Neutrophil (primary cell): ENCODE measurements at regions not wholly inside any gene's neighbourhood (a gene's known extent, or its start where the extent isn't known, plus 50 kb on each side); places are given as distances from the start of the nearest gene placed in this dataset.

Experiments used
- H3K27ac ChIP-seq: fragments of 200-600 bp; sonication (generic); 2 replicates; pipeline ENCODE4 v1.5.1; 2016; ENCODE audit warnings: mild to moderate bottlenecking, moderate library complexity
- H3K27me3 ChIP-seq: fragments of 200-600 bp; sonication (generic); 2 replicates; pipeline ENCODE4 v1.6.0; 2016; ENCODE audit warnings: mild to moderate bottlenecking
- H3K36me3 ChIP-seq: fragments of 200-600 bp; sonication (generic); 2 replicates; pipeline ENCODE4 v1.5.1; 2017
- H3K4me1 ChIP-seq, 2 experiments: fragments of 200-600 bp in 1 of 2; sonication (generic) in 1 of 2; 1 replicate in 1 of 2; 2 replicates in 1 of 2; pipeline versions ENCODE4 v1.5.1 to v1.6.1; 2013 to 2016; ENCODE audit warnings: low read depth in 1 of 2, low read length in 1 of 2, mild to moderate bottlenecking in 1 of 2, moderate library complexity in 1 of 2; ENCODE audit not compliant: control insufficient read depth in 1 of 2, insufficient read depth in 1 of 2
- H3K4me3 ChIP-seq, 2 experiments: fragments of 200-600 bp in 1 of 2; sonication (generic) in 1 of 2; 1 replicate in 1 of 2; 2 replicates in 1 of 2; pipeline ENCODE4 v1.5.1; 2013 to 2016; ENCODE audit warnings: low read depth in 1 of 2, low read length in 1 of 2, mild to moderate bottlenecking in 1 of 2, moderate library complexity in 1 of 2
- H3K9me3 ChIP-seq: fragments of 200-600 bp; sonication (generic); 2 replicates; pipeline ENCODE4 v1.5.1; 2016
- TF ChIP-seq, protein P1 (sequence below): fragments of 200-600 bp; sonication (generic); IDR thresholded peaks from 2 replicates; pipeline ENCODE4 v1.5.1; 2016; ENCODE audit warnings: antibody characterized with exemption

DNA sequence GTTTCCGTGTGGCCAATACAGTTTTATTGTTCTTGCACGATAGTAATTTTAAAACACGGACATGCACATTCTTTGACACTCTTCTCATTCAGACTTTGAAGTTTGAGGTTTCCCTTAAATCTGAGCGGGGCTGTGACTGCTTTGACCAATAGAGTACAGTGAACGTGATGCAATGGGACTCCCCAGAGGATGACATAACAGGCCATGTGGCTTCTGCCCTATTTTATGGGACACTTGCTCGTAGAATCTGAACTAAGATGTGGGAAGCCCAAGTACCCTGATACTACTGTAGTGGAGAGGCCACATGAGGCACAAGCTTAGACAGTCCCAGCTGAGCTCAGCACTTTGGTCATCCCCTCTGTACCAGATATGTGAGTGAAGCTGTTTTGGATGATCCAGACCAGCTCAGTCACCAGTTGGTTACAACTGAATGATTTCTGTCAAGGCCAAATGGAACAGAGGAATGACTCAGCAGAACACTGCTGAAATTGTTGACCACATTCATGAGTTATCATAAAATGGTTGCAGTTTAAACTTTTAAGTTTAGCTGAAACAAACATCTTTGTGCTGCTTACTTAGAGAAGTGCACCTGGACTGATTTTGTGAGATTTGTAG, 279.4 kb downstream of the RFPL4B start:
- no peaks in the 10 kb centered on the region for H3K4me1 ChIP-seq
- H3K4me3 ChIP-seq: no peak overlapping the region
- no peaks in the 10 kb centered on the region for H3K27me3 ChIP-seq
- no peaks in the 10 kb centered on the region for H3K36me3 ChIP-seq
- TF ChIP-seq, protein P1, sequence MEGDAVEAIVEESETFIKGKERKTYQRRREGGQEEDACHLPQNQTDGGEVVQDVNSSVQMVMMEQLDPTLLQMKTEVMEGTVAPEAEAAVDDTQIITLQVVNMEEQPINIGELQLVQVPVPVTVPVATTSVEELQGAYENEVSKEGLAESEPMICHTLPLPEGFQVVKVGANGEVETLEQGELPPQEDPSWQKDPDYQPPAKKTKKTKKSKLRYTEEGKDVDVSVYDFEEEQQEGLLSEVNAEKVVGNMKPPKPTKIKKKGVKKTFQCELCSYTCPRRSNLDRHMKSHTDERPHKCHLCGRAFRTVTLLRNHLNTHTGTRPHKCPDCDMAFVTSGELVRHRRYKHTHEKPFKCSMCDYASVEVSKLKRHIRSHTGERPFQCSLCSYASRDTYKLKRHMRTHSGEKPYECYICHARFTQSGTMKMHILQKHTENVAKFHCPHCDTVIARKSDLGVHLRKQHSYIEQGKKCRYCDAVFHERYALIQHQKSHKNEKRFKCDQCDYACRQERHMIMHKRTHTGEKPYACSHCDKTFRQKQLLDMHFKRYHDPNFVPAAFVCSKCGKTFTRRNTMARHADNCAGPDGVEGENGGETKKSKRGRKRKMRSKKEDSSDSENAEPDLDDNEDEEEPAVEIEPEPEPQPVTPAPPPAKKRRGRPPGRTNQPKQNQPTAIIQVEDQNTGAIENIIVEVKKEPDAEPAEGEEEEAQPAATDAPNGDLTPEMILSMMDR: no peak
- H3K27ac ChIP-seq: no peak overlapping the region
- no peaks in the 10 kb centered on the region for H3K9me3 ChIP-seq

DNA sequence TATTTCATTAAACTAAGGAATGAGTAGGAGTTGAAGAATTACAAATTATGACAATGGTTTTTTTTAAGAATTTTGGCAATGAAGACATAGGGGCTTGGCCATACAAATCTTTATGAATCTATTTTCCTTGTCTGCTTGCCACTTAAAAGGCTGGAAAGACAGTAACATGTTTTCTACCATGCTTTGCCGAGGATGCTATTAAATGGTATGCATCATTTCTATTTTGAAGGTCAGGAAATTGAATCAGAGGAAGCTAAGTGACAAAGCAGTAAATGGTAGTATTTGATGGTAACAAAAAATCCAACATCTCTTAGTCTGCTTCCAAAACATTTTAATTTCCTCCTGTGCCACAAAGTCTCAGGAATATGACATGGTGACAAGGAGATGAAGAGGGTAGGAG, 287.2 kb downstream of the RFPL4B start:
- H3K4me3 ChIP-seq: no peak overlapping the region
- TF ChIP-seq, protein P1: no peak
- H3K27me3 ChIP-seq: no peaks in the 10 kb centered on the region
- H3K36me3 ChIP-seq: no peaks in the 10 kb centered on the region
- H3K4me1 ChIP-seq: no peaks in the 10 kb centered on the region
- H3K9me3 ChIP-seq: no peaks in the 10 kb centered on the region
- H3K27ac ChIP-seq: no peak overlapping the region

DNA sequence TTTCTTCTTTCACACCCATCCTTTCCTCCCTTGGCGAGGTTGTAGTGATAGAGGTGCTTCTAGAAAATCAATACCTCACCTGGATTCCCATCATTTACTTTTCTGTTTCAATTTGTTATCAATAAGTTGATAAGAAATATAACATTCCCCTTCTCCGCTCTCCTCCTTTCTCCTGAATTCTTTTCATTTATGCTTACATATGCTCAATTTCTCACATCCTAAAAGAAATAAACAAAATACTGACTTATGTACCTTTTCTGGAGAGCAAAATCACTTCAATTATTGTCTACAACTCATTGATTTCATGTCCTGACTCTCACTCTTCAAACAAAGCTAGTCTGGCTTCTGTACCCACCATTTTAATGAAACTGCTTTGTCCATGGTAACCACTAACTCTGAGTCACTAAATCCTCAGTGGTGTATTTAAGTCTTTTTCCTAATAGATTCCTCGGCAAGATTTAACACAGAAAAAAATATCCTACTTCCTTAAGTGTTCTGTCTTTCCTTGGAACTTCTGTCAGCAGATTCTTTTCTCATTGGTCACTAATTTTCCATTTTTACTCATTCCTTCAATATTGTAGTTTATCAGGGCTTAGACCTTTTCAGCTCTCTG, 289.6 kb downstream of the RFPL4B start:
- Histone ChIP-seq H3K9me3 (no peaks in the 10 kb centered on the region), H3K4me3 (no peak overlapping the region), H3K36me3 (no peaks in the 10 kb centered on the region), H3K27ac (no peak overlapping the region), H3K4me1 (no peaks in the 10 kb centered on the region), H3K27me3 (no peaks in the 10 kb centered on the region)
- TF ChIP-seq, protein P1: no peak

DNA sequence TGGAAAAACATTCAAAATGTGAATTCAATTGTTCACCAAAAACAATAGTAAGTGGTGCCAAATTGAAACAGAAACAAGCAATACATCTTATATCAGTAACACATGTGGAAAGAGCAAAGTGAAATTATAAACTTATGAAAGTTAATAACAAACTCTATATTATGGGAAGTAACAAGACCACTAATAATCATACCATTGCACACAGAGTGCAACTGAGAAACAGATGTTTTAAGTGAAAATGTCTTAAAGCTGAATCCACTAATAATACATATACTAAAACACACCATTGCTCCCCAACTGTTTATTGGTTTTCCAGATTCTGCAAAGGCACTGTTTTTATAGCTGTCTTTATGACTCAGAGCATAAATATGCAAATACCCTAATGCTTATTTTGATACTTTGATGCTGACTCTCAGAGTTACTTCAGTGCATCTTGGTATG, 292.3 kb downstream of the RFPL4B start:
- Histone ChIP-seq H3K4me1 (no peaks in the 10 kb centered on the region), H3K9me3 (no peaks in the 10 kb centered on the region), H3K36me3 (no peaks in the 10 kb centered on the region), H3K27me3 (no peaks in the 10 kb centered on the region), H3K4me3 (no peak overlapping the region), H3K27ac (no peak overlapping the region)
- TF ChIP-seq, protein P1: no peak

DNA sequence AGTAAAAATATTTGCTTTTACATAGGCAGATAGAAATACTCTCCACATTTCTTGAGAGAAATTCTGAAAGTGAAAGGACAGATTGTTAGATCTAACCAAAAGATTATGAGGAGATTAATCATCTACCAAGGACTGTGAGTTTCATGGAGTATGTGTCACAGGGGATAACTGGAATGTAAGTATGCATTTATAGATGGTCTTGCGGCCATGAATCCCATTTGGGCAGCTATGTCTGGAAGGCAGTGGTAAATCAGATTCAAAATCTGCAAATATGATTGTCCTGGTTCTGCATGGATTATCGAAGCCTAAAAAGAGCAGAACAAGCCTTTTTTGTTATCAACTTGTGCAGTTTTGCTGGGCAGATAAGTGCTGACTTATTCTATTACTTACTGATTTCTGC, 293.8 kb downstream of the RFPL4B start:
- no peak overlapping the region for H3K27ac ChIP-seq
- H3K4me3 ChIP-seq: no peak overlapping the region
- TF ChIP-seq, protein P1: no peak
- H3K36me3 ChIP-seq: no peaks in the 10 kb centered on the region
- H3K9me3 ChIP-seq: no peaks in the 10 kb centered on the region
- H3K4me1 ChIP-seq: no peaks in the 10 kb centered on the region
- H3K27me3 ChIP-seq: no peaks in the 10 kb centered on the region
